ENCODE measurements at regions not wholly inside any gene's neighbourhood (a gene's known extent, or its start where the extent isn't known, plus 50 kb on each side); places are given as distances from the start of the nearest gene placed in this dataset.

DNA sequence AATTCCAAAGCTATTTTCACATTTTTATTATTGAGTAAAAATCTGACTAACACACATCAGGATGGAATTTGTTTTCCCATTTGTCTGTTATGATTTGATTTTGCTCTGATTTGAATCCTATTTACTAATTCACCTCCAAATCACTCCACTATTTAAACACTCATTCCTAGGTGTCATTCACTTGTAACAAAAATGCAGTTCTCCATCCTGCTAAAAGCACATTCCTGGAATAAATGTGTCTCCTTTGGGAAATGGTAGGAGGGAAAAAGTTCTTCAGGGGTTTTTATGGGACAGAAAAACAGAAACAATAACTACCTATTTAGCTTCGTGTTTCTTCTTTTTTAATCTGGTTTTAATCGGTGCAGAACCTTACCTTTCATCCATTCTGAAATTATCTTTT lies 494.1 kb upstream of the CITED2 start:
- no peak for ATAC-seq (ENCODE audit: low FRiP score)
- no peak overlapping the region for H3K27ac ChIP-seq (ENCODE audit: low read depth in 1 of 2, low read length in 2 of 2)
- H3K4me1 ChIP-seq (ENCODE audit: control insufficient read depth in 1 of 2, insufficient read depth in 2 of 2, low read length in 2 of 2): no peaks in the 10 kb centered on the region
- no peaks in the 10 kb centered on the region for H3K9me3 ChIP-seq (ENCODE audit: control insufficient read depth, low read length)
- 51 to 56% methylated on average over 2 of the region's 2 CpGs for WGBS, 2 donors
- no peaks in the 10 kb centered on the region for H3K36me3 ChIP-seq (ENCODE audit: control insufficient read depth in 1 of 2, insufficient read depth in 2 of 2, low read length in 1 of 2)
- no peaks in the 10 kb centered on the region for H3K27me3 ChIP-seq (ENCODE audit: control insufficient read depth in 1 of 2, insufficient read depth in 2 of 2, low read length in 1 of 2)
- DNase-seq: no peak
- no peak overlapping the region for H3K4me3 ChIP-seq (ENCODE audit: low read length in 2 of 2)
- intact Hi-C loops (cut with DNase I): no loop called here

DNA sequence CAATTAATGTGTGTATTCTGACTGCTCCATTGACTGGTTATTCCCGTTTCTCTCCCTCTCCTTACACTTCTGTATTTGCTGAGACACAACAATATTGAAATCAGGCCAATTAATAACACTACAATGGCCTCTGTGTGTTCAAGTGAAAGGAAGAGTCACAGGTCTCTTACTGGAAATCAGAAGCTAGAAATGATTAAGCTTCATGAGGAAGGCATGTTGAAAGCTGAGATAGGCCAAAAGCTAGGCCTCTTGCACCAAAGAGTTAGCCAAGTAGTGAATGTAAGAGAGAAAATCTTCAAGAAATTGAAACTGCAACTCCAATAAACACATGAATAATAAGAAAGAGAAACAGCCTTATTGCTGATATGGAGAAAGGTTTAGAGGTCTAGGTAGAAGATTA lies 489.5 kb upstream of the CITED2 start:
- no peak overlapping the region for H3K27ac ChIP-seq (ENCODE audit: low read depth in 1 of 2, low read length in 2 of 2)
- no peak overlapping the region for H3K4me3 ChIP-seq (ENCODE audit: low read length in 2 of 2)
- H3K36me3 ChIP-seq (ENCODE audit: control insufficient read depth in 1 of 2, insufficient read depth in 2 of 2, low read length in 1 of 2): no peaks in the 10 kb centered on the region
- H3K9me3 ChIP-seq (ENCODE audit: control insufficient read depth, low read length): no peaks in the 10 kb centered on the region
- no peaks in the 10 kb centered on the region for H3K4me1 ChIP-seq (ENCODE audit: control insufficient read depth in 1 of 2, insufficient read depth in 2 of 2, low read length in 2 of 2)
- intact Hi-C loops (cut with DNase I): no loop called here
- no peaks in the 10 kb centered on the region for H3K27me3 ChIP-seq (ENCODE audit: control insufficient read depth in 1 of 2, insufficient read depth in 2 of 2, low read length in 1 of 2)
- DNase-seq (no peak), ATAC-seq (ENCODE audit: low FRiP score) (no peak)
- 88 to 89% methylated on average over 1 of the region's 1 CpG for WGBS, 2 donors

DNA sequence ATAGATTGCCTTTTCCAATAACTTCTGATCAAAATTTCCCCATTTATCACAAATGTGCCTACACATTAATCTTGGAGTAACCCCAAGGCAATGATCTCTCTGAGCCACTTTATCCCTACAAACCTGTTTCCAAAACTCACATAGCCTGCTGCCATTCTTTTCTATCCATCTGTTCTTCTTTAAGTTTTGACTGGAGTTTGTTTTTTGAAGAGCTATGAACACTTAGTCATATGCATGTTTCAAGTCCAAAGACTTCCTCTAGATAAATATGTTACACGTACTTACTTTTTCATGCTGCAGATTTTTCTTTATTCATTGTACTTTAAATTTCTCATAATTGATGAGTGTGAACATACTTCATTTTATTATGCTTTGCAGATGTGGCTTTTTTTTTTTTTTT lies 488.9 kb upstream of the CITED2 start:
- Histone ChIP-seq H3K36me3 (ENCODE audit: control insufficient read depth in 1 of 2, insufficient read depth in 2 of 2, low read length in 1 of 2) (no peaks in the 10 kb centered on the region), H3K9me3 (ENCODE audit: control insufficient read depth, low read length) (no peaks in the 10 kb centered on the region), H3K27ac (ENCODE audit: low read depth in 1 of 2, low read length in 2 of 2) (no peak overlapping the region), H3K4me3 (ENCODE audit: low read length in 2 of 2) (no peak overlapping the region), H3K4me1 (ENCODE audit: control insufficient read depth in 1 of 2, insufficient read depth in 2 of 2, low read length in 2 of 2) (no peaks in the 10 kb centered on the region), H3K27me3 (ENCODE audit: control insufficient read depth in 1 of 2, insufficient read depth in 2 of 2, low read length in 1 of 2) (no peaks in the 10 kb centered on the region)
- intact Hi-C loops (cut with DNase I): no loop called here
- ATAC-seq (ENCODE audit: low FRiP score): no peak
- WGBS, 2 donors: 47 to 52% methylated on average over 1 of the region's 1 CpG
- DNase-seq: no peak

DNA sequence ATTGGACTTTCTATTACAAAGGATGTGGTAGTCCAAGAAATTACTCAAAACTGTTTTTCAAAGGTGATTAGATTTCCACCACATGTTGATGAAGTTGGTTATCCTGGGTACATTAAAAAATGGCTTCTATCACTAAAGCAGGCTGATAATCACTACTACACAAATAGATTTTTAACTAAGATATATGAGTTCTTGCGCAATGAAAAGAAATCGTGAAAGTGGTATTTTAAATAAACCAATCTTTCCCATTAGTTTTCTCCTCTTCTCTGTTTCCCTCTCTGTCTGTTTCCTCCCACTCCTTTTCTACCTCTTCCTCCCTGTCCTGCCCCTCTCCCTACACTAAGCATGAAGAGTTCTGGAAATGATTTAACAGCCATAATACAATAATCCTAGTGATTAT lies 487.9 kb upstream of the CITED2 start:
- Histone ChIP-seq H3K36me3 (ENCODE audit: control insufficient read depth in 1 of 2, insufficient read depth in 2 of 2, low read length in 1 of 2) (no peaks in the 10 kb centered on the region), H3K27me3 (ENCODE audit: control insufficient read depth in 1 of 2, insufficient read depth in 2 of 2, low read length in 1 of 2) (no peaks in the 10 kb centered on the region), H3K9me3 (ENCODE audit: control insufficient read depth, low read length) (no peaks in the 10 kb centered on the region), H3K4me1 (ENCODE audit: control insufficient read depth in 1 of 2, insufficient read depth in 2 of 2, low read length in 2 of 2) (no peaks in the 10 kb centered on the region), H3K4me3 (ENCODE audit: low read length in 2 of 2) (no peak overlapping the region), H3K27ac (ENCODE audit: low read depth in 1 of 2, low read length in 2 of 2) (no peak overlapping the region)
- DNase-seq: no peak
- intact Hi-C loops (cut with DNase I): no loop called here
- WGBS, 2 donors: 86 to 93% methylated on average over 2 of the region's 2 CpGs
- ATAC-seq (ENCODE audit: low FRiP score): no peak

DNA sequence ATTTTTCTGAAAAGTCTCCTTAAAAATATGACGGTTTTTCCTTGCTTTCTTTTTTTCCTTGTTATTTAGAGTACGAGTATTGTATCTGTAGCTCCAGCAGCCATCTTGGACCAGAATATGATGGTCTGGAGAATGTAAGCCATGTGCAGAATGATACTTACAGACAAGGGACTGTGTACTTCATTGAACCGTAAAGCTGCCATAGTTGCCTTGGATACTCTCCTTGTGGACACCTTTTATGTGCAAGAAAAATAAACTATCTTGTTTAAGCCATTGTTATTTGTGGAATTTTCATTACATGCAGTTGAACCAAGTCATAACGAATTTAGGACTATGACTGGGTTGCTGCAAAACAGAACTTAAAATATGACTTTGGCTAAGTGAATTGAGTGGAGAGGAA lies 485.8 kb upstream of the CITED2 start:
- no peak for ATAC-seq (ENCODE audit: low FRiP score)
- Histone ChIP-seq H3K4me1 (ENCODE audit: control insufficient read depth in 1 of 2, insufficient read depth in 2 of 2, low read length in 2 of 2) (no peaks in the 10 kb centered on the region), H3K4me3 (ENCODE audit: low read length in 2 of 2) (no peak overlapping the region), H3K27ac (ENCODE audit: low read depth in 1 of 2, low read length in 2 of 2) (no peak overlapping the region), H3K27me3 (ENCODE audit: control insufficient read depth in 1 of 2, insufficient read depth in 2 of 2, low read length in 1 of 2) (no peaks in the 10 kb centered on the region), H3K36me3 (ENCODE audit: control insufficient read depth in 1 of 2, insufficient read depth in 2 of 2, low read length in 1 of 2) (no peaks in the 10 kb centered on the region), H3K9me3 (ENCODE audit: control insufficient read depth, low read length) (no peaks in the 10 kb centered on the region)
- DNase-seq: no peak
- intact Hi-C loops (cut with DNase I): no loop called here
- WGBS, 2 donors: 86% methylated on average over 4 of the region's 4 CpGs

DNA sequence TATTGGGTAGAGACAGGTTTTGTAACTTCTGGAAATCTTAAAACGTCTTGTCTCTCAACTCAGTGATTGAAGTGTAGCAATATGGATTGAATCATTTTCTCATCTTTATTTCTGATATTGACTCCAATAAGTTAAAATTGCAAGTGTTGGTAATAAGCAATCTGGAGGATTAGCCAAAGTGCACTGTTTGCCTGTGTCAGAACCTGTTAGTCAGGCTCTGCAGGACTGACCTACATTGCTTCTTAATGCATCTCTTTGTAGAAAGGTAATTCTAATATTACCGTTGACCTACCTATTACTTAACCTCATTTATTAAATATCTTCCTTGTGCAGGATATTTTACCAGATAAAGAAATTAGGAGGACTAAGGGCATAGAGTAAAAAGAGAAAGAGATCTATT lies 484.0 kb upstream of the CITED2 start:
- H3K4me3 ChIP-seq (ENCODE audit: low read length in 2 of 2): no peak overlapping the region
- no peak overlapping the region for H3K27ac ChIP-seq (ENCODE audit: low read depth in 1 of 2, low read length in 2 of 2)
- ATAC-seq (ENCODE audit: low FRiP score) (no peak), DNase-seq (no peak)
- H3K9me3 ChIP-seq (ENCODE audit: control insufficient read depth, low read length): no peaks in the 10 kb centered on the region
- WGBS, 2 donors: 88 to 94% methylated on average over 2 of the region's 2 CpGs
- no peaks in the 10 kb centered on the region for H3K4me1 ChIP-seq (ENCODE audit: control insufficient read depth in 1 of 2, insufficient read depth in 2 of 2, low read length in 2 of 2)
- H3K27me3 ChIP-seq (ENCODE audit: control insufficient read depth in 1 of 2, insufficient read depth in 2 of 2, low read length in 1 of 2): no peaks in the 10 kb centered on the region
- no peaks in the 10 kb centered on the region for H3K36me3 ChIP-seq (ENCODE audit: control insufficient read depth in 1 of 2, insufficient read depth in 2 of 2, low read length in 1 of 2)
- intact Hi-C loops (cut with DNase I): no loop called here

DNA sequence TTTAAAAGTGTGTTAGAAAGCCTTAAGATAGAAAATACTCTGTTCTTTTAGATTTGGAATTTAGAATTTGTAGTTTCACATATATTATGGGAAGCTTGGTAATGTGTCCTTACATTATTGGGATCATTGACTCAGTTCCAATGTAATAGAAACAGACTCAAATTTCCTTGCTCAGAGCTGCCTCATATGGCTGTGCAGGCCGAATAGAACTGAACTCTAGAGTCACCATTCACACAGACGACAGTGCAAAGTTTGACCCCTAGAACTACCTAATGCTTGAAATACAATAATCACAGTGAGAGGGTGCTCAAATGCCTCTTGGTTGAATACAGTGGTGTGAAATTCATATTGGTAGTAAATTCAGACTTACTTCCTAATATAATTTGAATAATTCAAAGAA lies 482.7 kb upstream of the CITED2 start:
- ATAC-seq (ENCODE audit: low FRiP score): no peak
- Histone ChIP-seq H3K27ac (ENCODE audit: low read depth in 1 of 2, low read length in 2 of 2) (no peak overlapping the region), H3K36me3 (ENCODE audit: control insufficient read depth in 1 of 2, insufficient read depth in 2 of 2, low read length in 1 of 2) (no peaks in the 10 kb centered on the region), H3K27me3 (ENCODE audit: control insufficient read depth in 1 of 2, insufficient read depth in 2 of 2, low read length in 1 of 2) (no peaks in the 10 kb centered on the region), H3K4me1 (ENCODE audit: control insufficient read depth in 1 of 2, insufficient read depth in 2 of 2, low read length in 2 of 2) (no peaks in the 10 kb centered on the region), H3K4me3 (ENCODE audit: low read length in 2 of 2) (no peak overlapping the region), H3K9me3 (ENCODE audit: control insufficient read depth, low read length) (no peaks in the 10 kb centered on the region)
- WGBS, 2 donors: 79 to 84% methylated on average over 2 of the region's 2 CpGs
- intact Hi-C loops (cut with DNase I): no loop called here
- DNase-seq: no peak

DNA sequence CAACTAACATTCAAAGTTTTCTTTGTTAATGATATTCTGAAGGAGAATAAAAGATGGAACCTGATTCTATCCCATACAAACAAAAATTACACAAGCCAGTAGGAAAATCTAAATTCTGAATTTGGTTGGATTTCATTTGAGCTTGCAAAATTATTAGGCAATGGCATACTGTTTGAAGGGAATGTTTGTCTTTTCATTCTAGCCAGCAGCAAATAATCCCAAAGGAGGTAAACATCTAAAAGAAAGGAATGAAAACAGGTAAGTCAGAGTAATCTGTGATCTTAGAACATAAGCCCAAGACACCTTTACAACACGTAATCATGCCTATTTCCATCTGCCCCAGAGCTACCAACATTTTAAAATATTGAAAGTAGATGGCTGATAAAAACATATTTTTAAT lies 482.1 kb upstream of the CITED2 start:
- intact Hi-C loops (cut with DNase I): no loop called here
- no peaks in the 10 kb centered on the region for H3K36me3 ChIP-seq (ENCODE audit: control insufficient read depth in 1 of 2, insufficient read depth in 2 of 2, low read length in 1 of 2)
- H3K27me3 ChIP-seq (ENCODE audit: control insufficient read depth in 1 of 2, insufficient read depth in 2 of 2, low read length in 1 of 2): no peaks in the 10 kb centered on the region
- H3K27ac ChIP-seq (ENCODE audit: low read depth in 1 of 2, low read length in 2 of 2): no peak overlapping the region
- no peak for ATAC-seq (ENCODE audit: low FRiP score)
- no peaks in the 10 kb centered on the region for H3K4me1 ChIP-seq (ENCODE audit: control insufficient read depth in 1 of 2, insufficient read depth in 2 of 2, low read length in 2 of 2)
- H3K9me3 ChIP-seq (ENCODE audit: control insufficient read depth, low read length): no peaks in the 10 kb centered on the region
- no peak overlapping the region for H3K4me3 ChIP-seq (ENCODE audit: low read length in 2 of 2)
- no peak for DNase-seq
- WGBS, 2 donors: 96 to 98% methylated on average over 1 of the region's 1 CpG

DNA sequence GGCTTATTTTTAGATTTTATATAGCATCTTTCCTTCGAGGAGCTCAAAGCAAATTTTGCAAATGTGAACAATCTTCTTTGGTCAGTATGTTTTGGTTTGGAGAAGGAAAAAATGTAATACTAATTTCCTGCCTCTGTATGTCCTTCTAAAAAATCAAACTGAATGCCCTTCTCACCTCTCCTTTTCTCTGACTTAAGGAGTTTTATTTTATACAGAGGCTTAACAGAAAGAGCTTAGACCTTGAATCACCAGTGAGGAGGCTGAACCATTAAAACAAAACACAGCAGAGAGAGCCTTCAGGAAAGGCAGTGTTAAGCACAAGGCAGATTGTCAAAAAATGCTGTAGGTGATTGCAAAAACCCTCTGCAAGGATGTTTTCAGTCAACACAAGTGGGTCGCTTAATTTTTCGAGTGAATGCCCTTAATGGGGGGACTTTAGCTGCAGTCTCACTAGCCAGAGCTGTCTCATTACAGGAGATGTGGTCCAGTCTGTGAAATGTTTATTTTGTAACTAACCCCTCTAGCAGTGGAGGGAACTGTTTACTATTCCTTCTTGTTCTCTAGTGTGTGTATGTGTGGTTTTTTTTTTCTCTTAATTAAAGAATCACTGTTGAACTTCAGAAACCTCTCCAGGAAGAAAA lies 481.3 kb upstream of the CITED2 start:
- DNase-seq (no peak), ATAC-seq (ENCODE audit: low FRiP score) (no peak)
- Histone ChIP-seq H3K4me3 (ENCODE audit: low read length in 2 of 2) (no peak overlapping the region), H3K27me3 (ENCODE audit: control insufficient read depth in 1 of 2, insufficient read depth in 2 of 2, low read length in 1 of 2) (no peaks in the 10 kb centered on the region), H3K4me1 (ENCODE audit: control insufficient read depth in 1 of 2, insufficient read depth in 2 of 2, low read length in 2 of 2) (no peaks in the 10 kb centered on the region), H3K9me3 (ENCODE audit: control insufficient read depth, low read length) (no peaks in the 10 kb centered on the region), H3K27ac (ENCODE audit: low read depth in 1 of 2, low read length in 2 of 2) (no peak overlapping the region), H3K36me3 (ENCODE audit: control insufficient read depth in 1 of 2, insufficient read depth in 2 of 2, low read length in 1 of 2) (no peaks in the 10 kb centered on the region)
- 24 to 29% methylated on average over 3 of the region's 3 CpGs for WGBS, 2 donors
- intact Hi-C loops (cut with DNase I): no loop called here
